ENCODE measurements at regions not wholly inside any gene's neighbourhood (a gene's known extent, or its start where the extent isn't known, plus 50 kb on each side); places are given as distances from the start of the nearest gene placed in this dataset.

DNA sequence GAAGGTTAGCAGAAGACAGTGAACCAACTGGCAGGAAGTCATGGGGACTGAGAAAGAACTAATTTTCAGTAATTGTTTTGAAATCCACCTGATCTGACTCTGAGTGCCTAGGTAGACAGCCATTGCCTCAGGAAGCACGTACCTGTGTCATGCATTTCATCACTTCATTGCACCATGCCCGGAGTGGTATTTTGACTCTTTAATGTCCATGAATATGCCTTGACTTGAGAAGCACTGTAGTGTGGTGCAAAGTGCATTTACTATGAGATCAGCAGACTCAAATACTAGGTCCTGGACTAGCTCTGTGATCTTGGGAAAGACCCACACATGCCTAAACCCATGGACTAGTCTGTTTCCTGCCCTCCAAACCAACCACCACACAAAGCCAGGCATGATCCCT lies 370.9 kb upstream of the MARCKS start:
- intact Hi-C loops (cut with micrococcal nuclease) = no loop called here

GRCh38 chr6:113487489-113488058 lies 369.6 kb upstream of the MARCKS start:
- intact Hi-C loops (cut with micrococcal nuclease) = no loop called here

DNA sequence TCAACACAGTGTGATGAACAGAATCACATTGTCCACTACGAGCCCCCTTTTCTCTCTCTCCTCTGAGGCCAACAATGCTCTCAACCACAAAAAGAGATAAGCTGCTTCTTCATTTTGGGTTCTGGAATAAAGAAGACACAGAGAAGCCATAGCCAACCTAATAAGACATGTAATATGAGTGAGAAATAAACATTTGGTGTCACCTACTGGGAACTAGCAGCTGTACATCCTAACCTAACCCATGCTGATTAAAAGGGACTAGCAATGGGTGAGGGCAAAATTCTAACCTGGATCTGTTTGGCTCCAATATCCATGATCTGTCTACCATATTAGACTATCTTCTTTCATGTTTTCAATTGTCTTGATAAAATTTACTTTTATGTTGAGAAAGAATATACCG lies 369.1 kb upstream of the MARCKS start:
- intact Hi-C loops (cut with micrococcal nuclease) = no loop called here

DNA sequence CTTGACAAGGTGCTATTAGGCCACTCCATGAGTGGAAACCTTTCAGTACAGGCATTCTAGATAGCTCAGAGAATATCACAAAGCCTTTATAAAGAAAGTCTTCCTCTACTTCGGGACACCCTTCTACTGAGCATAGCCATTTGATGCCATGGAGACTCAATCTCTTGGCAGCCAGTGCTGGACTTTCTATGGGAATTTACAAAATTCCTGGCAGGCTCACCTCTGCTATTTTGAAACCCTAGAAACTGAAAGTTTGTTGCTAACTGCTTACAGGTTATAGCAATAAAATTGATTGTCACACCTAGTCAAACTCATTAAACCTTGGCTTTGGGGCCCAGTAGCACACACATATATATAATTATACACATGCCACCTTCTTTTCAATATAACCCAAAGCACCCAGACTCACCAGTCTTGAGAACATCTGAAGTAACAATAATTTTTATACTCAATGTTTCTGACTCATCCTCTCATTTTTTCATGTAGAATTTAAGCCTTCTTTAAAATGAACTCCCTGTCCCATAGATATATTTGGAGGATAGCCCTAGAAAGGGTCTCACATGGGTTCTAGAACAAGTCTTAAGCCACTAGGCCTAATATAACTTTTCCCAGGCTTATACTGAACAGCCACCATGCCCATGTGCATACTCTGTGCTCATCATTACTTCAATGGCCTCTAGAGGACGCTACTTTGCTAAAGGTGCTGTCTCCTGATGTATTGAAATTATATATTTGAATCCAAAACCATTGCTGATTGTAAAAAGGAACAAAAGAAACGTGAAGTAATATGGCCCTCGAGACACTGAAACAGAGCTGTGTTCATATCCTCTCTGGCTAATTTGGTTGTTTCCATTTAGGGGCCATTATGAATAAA lies 368.1 kb upstream of the MARCKS start:
- intact Hi-C loops (cut with micrococcal nuclease) = no loop called here

DNA sequence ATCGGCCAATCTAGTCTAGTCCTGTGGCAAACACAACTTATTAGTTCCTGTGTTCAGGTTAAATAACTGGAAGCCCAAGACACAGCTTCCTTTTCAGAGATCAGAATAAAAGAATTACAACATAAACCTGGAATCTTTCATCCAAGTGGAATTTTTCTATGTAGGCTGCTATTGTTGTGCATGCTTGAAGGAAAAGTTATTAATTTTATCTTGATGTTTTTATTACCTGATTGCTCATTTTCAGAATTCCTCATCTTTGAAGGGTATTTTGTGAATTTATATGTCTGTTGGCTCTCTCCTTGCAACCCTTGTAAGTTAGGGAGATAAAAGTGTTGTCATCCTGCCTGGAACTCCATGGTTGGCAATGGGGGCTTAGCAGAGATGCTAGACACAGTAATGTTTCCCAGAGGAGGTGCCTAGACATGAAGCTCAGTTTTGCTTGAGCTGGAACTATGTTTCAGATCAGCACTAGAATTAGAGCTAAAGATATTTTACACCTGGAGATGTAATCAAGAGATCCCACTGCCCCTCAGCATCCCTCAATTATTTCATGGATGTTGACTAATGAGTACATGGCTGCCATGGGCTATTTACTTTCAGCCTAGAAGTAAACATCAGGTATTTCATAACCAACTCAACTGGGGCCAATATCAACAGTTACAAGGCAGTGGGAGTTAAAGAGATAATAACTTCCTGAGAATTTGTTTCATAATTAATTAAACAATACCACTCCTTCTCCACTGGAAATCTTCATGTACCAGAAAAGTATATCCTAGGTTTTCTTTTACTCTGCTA lies 367.0 kb upstream of the MARCKS start:
- intact Hi-C loops (cut with micrococcal nuclease) = no loop called here

DNA sequence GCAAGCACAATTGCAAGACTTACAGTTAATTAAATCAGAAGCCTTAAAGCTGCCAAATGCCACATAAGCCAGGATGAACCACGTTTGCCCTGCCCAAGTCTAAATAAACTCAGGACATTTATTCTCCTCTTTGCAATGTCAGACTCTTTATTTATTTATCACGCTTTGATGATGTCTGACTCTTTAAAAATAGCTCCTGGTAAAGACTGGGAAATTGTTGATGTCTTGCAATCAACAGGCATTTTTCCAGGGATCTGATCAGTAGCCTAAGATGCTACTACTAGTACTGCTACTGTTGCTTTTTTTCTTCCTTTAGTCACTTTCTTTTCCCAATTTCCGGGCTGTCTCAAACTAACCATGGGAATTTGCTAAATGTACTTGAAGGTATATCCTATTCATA lies 365.8 kb upstream of the MARCKS start:
- intact Hi-C loops (cut with micrococcal nuclease) = no loop called here

GRCh38 chr6:113493991-113494390 lies 363.2 kb upstream of the MARCKS start:
- intact Hi-C loops (cut with micrococcal nuclease) = no loop called here

DNA sequence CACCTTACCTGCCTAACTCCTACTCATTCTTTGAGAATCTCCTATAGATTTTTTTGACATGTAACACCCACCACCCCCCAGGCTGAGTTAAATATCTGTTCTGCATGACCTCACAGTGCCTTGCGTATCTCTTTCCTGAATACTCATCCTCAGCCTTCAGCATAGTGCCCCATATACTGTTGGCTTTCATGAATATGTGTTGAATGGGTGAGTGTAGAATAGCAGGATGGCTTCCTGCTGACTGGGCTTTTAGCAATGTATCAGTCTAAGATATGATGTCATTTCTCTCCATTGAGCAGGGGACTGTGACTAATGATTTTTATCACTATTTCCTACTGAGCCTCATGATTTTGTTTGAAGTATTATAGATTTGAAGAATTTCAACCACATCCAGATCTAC lies 361.6 kb upstream of the MARCKS start:
- intact Hi-C loops (cut with micrococcal nuclease) = no loop called here

DNA sequence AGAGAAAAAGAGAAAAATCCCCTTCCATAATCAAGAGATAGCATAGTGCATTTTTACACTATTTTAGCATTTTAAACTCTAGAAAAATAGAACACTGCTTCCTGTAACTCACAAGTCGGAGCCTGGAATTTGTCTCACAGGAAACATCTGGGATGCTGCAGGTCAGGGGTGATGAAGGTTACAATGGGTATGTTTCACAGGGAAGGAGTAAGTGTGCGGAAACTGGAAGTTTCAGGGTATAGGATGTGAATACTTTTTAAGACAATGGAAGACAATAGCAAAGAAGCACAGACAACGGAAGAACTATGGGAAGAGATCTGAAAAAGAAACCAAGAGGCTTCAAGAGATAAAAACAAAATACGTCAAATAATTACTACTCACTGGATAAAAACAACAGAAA lies 361.0 kb upstream of the MARCKS start:
- intact Hi-C loops (cut with micrococcal nuclease) = no loop called here

DNA sequence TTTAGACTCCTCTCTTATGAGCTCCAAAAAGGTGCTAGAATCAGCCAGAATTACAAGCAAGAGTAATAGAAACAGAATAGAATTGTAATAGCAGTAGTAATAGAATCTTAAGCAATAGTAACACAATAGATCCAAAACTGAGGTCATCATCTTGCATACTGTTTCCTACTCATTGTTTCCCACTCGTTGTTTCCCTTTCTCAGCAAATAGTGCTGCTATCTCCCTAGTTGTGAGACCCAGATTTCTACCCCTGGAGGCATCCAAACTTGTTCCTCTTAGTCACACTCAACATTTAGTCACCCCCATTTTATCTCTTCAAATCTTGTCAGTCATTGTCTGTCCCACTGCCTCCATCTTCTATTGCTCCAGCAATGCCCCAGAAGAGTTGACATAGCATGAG lies 356.9 kb upstream of the MARCKS start:
- intact Hi-C loops (cut with micrococcal nuclease) = no loop called here

DNA sequence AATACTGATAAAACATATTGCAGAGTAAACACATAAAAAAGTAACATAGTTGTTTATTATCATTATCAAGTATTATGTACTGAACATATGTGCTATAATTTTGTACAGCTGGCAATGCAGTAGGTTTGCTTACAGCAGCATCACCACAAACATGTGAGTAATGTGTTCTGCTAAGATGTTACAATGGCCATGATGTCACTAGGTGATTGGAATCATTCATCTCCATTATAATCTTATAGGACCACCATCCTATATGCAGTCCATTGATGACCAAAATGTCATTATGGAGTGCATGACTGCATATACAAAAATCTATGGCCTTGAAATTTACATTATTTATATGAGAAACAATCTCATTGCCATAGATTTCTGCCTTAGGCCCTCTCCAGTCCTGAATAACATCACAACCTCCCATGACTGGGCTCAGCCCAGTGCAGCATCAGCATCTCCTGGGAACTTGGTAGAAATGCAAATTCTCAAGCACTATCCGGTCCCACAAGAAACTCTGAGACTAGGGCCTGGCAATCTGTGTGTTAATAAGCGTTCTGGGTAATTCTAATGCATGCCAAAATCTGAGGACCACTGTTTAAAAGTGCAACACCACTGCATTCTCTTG lies 352.0 kb upstream of the MARCKS start:
- intact Hi-C loops (cut with micrococcal nuclease) = no loop called here

- intact Hi-C loops (cut with micrococcal nuclease) = no loop called here
Measured at GRCh38 chr6:113508249-113508648, 348.9 kb upstream of the MARCKS start.

DNA sequence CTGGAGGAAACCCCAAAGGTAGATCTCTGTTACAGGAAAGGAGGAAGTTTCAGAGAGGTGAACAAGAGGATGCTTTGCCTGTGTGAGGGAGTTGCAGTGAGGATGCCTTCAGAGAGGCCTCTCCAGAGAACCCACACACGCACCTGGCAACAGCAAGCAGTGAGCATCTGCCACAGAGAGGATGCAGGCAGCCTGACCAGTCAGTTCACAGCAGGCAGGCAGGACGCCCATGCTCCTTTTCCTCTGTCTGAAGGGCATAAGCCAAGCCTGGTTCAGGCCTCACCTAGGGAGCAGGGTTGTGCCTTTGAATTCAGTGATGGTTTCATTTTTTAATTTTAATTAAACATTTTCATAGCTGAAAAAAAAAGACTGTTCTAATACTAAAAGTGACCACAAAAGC lies 346.0 kb upstream of the MARCKS start:
- intact Hi-C loops (cut with micrococcal nuclease) = no loop called here

GRCh38 chr6:113512576-113512975 lies 344.6 kb upstream of the MARCKS start:
- intact Hi-C loops (cut with micrococcal nuclease) = no loop called here

DNA sequence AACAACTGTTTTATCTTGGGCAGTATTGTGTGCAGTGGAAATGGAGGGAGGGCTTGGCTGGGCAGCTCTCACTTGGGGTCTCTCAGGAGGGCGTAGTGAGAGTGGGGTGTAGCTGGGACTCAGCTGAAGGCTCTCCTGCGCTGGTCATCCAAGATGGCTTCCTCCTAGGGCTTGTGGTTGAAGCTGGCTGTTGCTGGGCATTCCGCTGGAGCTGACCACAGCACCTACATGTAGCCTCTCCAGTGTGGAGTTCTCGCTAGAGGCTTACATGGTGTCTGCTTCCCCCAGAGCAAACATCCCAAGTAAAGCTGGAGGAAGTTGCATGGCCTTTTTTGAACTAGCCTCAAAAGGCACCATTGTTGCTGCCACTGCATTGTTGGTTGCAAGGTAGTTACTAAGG lies 344.1 kb upstream of the MARCKS start:
- intact Hi-C loops (cut with micrococcal nuclease) = no loop called here

DNA sequence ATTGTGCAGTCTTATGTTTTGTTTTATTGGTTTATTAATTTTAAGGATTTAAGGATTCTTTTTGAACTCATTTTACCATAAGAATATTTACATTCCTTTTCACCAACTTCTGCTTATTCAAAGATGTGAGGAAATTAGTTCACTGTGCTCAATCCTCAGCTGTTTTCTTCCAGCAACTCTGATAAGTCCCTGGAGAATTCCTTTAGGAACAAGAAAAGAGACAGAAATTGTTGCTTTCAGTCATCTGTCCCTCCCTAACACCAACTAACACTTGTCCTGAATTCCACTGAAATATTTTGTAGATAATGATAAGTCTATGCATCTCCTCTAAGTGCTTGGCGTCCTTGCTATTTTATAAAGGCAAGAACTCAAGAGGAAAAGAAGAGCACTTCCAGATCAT lies 334.8 kb upstream of the MARCKS start:
- intact Hi-C loops (cut with micrococcal nuclease) = no loop called here

- intact Hi-C loops (cut with micrococcal nuclease) = no loop called here
Measured at GRCh38 chr6:113524826-113525225, 332.3 kb upstream of the MARCKS start.

- intact Hi-C loops (cut with micrococcal nuclease) = no loop called here
Measured at GRCh38 chr6:113526553-113526952, 330.6 kb upstream of the MARCKS start.

- intact Hi-C loops (cut with micrococcal nuclease) = no loop called here
Measured at GRCh38 chr6:113526995-113527394, 330.1 kb upstream of the MARCKS start.

DNA sequence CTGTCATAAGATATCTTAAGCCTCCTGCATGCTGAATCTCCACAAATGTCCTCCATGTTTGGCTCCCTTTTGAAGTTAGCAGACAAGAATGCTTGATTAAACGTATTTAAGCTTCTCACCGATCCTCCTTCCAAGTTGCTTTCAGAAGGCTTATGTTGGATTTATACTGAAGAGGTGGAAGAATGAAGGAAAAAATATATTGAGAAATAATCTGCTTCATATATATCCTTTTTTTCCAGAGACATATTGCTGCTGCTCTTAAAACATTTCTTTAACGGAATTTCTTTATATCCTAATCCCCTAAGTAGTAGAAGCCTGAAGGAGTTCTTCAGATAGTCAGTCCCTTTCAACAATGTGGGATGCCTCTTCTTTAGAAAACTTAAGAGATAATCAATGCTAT lies 329.0 kb upstream of the MARCKS start:
- intact Hi-C loops (cut with micrococcal nuclease) = no loop called here

GRCh38 chr6:113529196-113529595 lies 327.9 kb upstream of the MARCKS start:
- intact Hi-C loops (cut with micrococcal nuclease) = no loop called here

GRCh38 chr6:113529879-113530278 lies 327.3 kb upstream of the MARCKS start:
- intact Hi-C loops (cut with micrococcal nuclease) = no loop called here

All from T-helper 1 cell treated with Interleukin-12 subunit alpha and Interleukin-12 subunit beta and Interleukin-4 antibody, amounts not matched to agents 30 ng/mL and 1 ng/mL, for 36 hours (primary cell).